COLO668 (cell line): ENCODE measurements at regions not wholly inside any gene's neighbourhood (a gene's known extent, or its start where the extent isn't known, plus 50 kb on each side); places are given as distances from the start of the nearest gene placed in this dataset.
"Not testable (repeated sequence)": the region's sequence is repeated elsewhere in the genome, so short reads cannot be mapped to it uniquely, and the experiment has no call there.

ENCODE experiments used
- DNase-seq: peaks from one replicate; lab custom pipeline; 2025; ENCODE audit not compliant: unreplicated experiment; lab: John Stamatoyannopoulos, UW

DNA sequence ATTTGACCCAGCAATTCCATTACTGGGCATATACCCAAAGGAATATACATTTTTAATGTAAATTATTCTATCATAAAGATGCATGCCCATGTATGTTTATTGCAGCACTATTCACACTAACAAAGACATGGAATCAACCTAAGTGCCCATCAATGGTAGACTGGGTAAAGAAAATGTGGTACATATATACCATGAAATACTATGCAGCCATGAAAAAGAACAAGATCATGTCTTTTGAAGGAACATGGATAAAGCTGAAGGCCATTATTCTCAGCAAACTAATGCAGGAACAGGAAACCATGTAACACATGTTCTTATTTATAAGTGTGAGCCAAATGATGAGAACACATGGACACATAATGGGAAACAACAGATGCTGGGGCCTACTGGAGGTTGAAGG is 603.0 kb upstream of the MARCKS start:
- DNase-seq, result not testable (repeated sequence)

DNA sequence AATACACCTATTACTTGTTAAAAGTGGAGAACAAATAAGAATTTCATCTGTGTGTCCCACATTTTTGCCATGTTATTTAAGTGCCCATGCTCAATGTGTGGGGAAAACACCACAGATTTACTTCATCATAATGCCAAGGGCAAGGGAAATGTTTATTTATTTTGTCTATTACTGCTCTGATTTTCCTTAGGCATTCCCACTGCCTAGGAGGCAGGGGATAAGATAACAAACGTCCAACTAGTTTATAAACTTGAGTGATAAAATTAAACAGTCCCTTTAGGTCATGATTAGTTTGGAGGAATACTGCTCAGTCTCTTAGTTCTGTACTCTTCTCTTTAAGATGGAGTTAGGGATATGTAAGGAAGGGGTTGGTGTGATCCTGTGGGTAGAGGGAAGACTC is 598.4 kb upstream of the MARCKS start:
- no peak for DNase-seq

DNA sequence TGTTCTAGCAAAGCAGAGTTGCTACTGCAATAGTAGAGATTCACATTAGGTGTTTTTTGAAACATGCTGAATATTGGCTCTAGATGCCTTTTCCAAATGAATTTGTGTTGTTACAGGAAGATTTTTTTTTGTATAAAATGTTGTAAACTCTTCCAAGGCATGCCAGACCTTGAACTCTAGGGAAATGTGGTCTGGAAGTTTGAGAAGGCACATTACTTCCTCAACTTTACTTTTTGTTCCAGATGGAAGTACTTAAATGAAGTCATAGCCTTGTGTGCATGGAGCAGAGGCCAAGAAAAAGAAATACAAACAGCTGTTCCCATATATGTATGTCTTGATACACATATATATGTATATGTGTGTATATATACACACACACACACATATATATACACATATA is 585.7 kb upstream of the MARCKS start:
- DNase-seq, result no peak

DNA sequence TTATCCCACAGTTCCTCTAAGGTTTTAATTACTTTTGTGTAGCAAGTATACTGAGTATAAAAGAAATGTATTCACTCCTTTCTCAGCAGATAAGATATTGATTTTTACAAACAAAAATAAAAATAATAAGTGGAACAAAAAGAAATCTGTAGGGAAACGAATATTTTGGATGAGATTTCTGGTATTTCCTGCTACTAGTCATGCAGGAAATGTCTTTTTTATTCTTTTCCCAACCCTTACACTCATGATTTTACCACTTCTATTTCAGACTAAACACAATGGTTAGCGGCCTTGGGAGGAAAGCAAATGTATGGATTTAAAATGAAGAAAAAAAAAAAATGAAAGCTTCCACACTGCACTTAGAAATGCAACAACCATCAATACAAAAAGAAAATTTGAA is 580.5 kb upstream of the MARCKS start:
- no peak for DNase-seq

DNA sequence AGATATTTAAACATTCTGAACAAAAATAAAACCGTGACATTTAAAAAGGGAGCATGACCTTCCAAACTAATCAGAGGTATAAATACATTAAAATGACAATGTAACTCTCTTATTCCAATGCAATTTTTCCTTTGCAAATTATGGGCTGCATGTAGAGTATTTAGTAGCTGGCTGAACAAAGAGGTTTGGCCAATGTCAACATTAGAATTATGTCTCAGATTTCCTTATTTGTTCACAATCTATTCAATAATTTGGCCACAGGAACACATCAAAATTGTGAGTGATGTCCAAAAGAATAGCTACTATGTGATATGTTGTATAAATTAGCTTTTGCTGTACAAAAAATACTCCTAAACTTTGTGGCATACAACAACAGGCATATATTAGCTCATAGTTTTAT is 580.0 kb upstream of the MARCKS start:
- DNase-seq, result no peak

DNA sequence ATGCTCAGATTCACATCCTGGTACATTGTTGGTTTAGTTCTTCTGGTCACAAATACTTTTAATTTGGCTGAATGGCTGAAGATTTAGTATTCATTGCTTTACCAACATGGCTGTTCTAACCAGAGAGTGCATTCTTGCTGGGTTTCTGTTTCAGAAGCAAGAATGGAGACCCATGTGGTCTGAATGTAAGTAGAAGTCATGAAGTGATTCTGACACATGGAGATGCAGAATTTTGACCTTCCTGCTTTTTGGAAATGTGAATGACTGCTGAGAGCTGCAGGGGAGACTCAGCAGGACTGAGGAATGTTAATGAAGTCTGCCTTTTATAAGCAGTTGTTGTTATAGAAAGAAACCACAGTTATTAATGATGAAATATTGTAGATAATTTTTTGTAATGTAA is 576.1 kb upstream of the MARCKS start:
- no peak for DNase-seq

DNA sequence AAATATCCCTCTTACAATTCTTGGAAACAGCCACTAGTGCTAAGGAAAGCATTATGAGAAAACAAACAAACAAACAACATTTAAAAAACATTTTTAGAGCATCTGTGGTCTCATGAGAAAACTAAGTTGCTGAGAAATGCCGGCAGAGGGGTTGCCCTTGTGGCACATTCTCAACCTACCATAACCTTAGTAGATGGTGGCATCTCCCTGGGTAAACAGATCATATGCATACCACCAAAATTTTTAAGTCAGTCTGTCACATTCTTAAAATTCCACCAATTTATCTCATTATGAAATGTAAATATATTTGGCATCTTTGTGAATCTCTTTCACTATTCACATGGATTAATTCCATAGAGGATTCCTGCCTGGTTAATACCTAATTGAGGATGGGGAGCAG is 575.7 kb upstream of the MARCKS start:
- no peak for DNase-seq

DNA sequence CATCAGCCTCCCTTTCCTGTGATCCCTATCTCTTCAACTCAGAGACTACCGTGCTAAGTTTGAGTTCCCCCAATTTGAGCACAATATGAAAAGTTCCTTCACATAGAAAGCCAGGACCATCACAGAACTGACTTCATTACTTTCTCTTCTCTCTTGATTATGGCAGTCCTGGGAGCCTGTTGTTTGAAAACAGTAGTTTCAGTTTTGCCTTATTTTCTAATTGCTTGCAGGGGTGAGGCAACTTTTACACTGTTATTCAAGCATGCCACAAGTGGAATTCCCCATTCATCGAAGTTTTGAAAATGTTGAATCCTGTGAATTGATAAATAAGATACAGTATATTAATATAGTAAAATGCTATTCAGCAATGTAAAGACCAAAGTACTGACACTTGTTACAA is 569.7 kb upstream of the MARCKS start:
- no peak for DNase-seq

DNA sequence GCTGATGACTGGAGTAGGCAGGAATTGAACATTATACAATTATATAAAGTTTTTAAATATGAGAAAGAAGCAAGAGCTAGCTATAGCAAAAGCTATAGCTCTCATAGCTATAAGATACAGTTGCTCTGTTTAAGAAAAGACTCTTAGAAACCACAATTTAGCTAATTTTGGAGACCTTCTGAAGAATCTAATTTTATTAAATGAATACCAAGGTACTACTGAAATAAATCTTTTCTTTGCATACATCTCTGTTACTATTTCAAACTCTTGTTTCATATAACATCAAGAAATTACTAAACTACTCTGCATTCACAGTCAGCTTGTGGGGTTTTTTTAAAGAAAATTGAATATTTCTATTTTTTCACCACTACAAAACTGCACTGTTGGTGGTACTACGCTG is 568.7 kb upstream of the MARCKS start:
- no peak for DNase-seq

DNA sequence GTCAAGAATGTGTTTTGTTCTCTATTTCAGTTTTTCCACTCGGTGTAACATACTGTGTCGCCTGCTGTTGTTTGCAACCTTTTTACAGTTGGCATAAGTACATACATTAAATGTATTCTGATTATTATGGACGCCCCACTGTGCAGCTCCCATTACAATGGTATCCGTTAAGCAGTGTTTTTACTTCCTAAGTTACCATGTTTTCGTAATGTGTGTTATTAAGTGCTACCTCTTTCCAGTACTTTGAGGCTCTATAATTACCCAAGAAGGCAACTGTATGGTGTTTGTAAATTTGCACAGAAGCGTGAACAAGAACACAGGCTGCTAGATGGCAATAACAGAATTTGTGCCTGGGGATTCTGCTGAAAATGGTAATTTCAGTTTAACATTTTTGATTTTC is 568.0 kb upstream of the MARCKS start:
- no peak for DNase-seq

DNA sequence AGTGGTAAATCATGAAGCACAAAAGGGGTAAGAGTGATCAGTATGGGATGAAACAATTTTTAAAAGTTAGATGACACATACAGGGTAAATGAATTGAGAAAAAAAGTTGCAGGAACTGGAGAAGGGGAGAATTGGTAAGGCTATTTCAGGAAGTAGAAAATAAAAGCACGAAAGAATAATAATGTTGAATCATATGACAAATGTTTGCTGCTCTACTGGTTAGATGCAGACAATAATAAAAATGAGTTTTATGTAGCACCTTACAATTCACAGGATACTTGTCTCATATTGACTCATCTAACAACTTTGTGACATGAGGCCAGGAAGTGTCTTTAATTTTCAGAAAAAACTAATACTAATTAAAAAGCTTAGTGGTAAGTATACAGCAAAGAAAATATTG is 566.5 kb upstream of the MARCKS start:
- no peak for DNase-seq

DNA sequence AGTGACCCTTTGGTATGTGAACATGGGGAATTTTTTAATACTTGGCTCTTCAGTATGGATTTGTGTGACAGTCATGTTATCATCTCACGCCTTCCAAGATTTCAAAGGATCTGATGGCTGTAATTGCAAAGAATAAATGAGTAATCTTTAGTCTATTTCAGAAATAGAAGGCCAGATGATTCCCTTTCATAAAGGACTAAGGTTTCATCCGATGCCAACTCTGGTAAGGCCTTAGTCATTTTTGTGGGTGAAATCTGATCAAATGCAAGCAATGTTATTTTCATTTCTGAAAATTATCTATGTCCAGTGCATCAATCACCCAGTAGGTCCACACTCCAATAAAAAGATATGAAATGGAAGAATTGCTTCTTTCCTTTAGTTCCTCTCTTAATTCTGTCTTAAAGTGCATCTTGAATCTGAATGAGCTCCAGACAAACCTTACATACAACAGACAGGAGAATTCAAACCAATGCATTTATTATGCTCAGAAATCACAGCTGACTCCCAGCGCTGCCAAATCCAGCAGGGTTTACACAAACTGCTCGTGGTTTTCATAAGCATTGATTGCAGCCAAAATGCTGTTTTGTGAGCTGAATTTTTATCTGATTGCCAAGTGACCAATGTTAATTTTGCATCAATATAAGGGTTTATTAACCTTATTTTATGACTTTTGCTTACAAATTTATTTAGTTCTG is 565.2 kb upstream of the MARCKS start:
- DNase-seq, result no peak

DNA sequence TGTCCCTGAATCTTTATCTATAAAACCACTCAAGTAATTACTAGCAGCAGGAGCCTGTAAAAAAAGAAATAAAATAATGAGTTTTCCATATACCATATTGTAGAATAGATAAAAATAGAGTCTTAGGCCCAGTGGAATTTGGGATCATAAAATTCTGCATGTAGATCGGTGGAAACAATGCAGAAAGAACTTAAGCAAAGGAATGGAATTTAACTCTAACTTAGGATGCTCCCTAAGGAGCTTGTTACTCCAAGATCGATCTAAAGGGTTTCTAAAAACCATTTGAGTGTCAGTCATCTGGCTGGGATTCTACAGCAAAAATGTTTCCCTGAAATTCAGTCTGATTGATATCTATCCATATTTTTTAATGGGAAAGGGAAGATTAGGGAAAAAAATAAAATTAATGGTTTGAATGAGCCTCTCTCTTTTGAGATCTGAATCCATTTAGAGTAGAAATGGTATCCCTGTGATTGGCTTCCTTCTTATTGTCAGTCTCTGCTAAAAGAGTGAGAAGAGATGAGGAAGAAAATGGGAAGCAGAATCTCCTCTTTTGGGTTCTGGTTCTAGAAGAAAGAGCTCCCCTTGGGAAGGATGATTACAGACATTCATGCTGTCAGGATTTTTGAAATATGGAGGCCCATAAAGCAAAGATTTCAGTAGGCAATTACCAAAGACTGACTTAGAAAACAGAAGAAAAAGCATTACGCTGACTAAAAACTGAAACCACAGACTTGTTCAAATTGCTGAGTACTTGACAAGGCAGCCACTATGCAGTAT is 564.3 kb upstream of the MARCKS start:
- DNase-seq, result no peak

DNA sequence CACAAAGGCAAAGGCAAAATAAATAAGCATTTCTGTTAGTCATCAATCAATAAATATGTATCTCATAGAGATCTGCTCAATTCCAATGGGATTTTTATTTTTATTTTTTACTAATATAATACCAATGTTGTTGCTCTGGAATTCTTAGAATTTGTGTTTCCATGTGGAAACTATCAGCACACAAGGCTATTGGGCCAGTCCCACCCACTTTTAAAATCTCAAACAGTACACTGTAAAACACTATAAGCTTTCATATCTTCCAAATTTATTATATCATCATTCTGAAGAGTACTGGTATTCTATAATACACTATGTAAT is 563.8 kb upstream of the MARCKS start:
- DNase-seq, result no peak

DNA sequence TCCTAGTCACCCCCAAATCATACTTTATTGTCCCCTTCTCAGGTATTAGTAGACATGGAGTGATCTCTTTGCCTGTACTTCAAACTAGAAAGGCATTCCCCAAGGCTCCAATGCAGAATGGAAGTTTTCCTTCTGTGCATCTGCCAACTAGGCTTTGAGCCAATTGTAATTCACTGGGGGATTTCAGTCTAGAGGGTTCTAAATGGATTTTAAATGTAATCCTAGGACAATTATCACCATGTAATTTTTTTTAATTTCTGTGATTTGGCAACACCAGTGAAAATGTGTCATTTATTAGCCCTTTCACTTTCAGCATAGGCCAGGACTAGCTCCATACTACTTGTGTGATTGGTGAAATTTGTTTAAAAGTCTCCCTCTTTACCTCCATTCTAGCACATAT is 557.6 kb upstream of the MARCKS start:
- no peak for DNase-seq

DNA sequence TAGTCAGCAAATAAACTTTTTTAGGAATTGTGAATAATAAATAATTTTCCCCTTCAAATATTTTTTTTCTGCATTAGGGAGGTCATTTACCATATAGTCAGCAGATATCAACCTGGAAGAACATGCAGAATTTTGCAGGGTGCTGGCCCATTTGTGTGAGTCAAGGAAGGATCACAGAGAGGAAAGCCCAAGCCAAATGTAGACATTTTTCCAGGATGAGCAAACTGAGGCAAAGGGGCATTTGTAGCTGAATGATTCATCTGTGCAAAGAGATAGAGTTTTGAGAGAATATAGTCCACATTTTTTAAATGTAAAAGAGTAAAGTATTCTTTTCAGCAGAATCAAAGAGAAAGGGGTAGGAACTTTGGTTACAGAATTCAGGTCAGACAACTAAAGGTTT is 555.5 kb upstream of the MARCKS start:
- no peak for DNase-seq

DNA sequence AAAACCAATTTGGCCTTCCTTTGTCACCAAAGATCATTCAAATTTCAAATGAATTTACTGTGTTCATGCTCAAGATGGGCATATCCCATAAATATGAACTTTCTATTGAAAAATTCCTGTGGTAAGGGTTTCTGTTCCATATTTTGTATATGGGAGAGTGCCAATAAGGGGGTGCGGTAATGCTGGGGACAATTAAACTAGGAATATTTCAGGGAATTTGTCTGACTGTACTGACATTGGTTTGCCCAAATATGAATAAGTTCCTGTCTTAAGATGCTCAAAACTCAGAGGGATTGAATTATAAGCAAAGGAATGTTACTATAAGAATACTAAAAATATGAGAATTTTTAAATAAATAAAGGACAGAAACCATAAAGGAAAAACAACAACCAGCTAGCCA is 553.0 kb upstream of the MARCKS start:
- DNase-seq, result no peak

DNA sequence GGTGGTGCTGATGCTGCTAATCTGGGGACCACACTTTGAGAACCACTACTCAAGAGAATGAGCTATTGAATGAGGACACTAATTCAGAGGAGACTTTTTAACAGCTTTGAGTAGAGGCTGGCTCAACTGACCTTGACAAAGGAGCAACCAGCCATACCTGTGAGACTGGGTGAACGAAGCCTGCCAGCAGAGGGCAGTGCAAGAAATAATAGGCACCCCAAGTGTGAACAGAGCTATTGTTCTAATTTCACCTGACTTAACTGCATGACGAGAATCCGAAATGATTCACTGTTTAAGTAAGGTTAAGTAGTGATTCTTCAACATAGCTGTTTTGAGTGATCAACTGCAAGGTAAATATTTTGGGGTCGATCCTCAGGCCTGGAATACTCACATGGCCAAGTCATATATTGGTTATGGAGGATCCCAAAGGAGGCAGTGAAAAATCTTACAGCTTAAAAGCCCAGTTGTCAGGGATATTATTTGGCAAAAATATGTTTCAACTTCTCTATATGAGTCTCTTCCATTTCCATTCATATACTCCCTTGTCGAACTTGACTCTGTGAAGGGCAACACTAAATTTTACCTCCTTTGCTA is 550.5 kb upstream of the MARCKS start:
- DNase-seq, result peak; percentile 51

DNA sequence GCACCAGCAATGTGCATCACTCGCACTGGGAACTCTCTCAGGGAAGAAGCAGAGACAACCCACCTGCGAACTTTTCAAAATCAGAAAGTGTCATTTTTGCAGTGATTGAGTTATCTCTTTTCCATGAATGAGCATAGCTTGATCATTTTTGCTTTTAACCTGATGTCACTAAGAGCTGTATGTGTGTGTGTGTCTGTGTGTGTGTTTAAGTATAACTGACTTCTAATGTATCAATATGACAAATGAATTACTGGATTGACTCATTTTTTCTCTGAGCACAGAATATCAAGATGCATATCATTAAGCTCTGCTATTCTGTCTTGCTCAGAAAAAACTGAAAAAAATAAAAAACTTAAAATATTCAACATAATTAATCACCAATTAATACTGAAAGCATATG is 548.9 kb upstream of the MARCKS start:
- DNase-seq, result no peak

DNA sequence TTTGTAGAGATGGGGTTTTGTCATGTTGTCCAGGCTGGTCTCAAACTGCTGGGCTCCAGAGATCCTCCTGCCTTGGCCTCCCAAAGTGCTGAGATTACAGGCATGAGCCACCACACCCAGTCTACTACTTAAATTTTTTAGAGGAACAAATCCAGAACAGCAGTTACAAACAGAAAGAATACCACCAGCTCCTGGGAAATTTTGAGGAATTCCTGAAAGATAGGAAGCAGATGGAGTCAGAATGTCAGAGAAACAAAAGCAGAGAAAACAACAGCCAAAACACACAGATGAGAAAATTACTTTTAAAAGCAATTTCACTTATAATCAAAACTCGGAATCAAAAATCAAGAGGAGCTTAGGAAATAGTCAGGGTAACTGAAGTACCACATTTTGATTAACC is 543.3 kb upstream of the MARCKS start:
- no peak for DNase-seq

DNA sequence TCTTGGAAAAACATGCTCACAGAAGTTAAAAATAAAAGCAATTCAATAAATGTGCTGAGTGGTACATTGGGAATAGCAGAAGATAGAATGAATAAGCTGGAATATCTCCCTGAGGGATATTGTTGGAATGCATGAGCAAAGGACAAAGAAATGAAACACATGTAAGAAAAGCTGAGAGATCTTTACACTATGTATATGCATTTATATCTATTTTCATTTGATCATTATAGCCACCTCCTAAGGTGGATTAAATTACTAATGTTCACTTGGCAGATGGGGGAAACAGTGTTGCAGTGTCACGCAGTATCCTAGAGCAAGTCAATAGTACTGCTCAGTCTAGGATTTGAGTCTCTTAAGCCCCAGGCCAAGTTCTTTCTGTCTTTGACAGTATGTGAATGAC is 542.0 kb upstream of the MARCKS start:
- DNase-seq, result no peak

DNA sequence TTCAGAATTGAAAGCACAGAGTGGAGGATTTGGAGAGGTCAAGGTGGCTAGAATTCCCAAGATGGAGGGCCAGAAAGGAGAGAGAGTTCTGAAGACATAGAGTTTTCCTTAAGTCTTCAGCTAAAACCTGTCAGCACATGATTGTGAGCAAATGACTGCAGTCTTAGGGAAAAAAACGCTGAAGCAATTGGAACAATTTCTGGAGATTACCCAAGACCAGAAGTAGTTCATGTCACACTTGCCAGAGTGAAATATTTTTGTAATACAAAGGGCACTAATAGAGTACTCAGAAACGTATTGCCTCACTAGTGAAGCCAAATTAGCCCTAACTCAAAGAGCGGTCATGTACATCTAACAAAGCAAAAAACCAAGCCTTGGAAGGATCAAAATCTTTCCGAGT is 541.3 kb upstream of the MARCKS start:
- DNase-seq, result no peak

DNA sequence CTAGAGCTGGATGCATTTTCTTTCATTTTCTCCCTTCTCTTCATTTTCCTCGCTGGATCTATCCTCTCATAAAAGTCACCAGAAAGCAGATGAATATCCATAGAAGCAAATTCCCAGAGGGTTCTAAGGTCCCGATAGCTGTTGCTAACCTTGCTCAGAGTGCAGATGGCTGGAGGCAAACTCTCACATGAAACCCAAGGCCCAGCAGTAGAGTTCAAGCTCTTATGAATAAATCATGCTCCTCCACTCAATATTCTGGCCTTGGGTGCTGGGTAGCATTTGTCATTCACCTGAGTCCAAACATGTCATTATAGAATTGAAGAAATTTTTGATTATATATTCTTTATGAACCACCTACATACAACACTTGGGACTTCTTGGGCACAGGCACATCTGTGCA is 539.7 kb upstream of the MARCKS start:
- DNase-seq, result no peak
